GM12874 (cell line): ENCODE measurements at regions not wholly inside any gene's neighbourhood (a gene's known extent, or its start where the extent isn't known, plus 50 kb on each side); places are given as distances from the start of the nearest gene placed in this dataset.

Source experiments
- CTCF ChIP-seq: IDR thresholded peaks from 2 replicates; pipeline ENCODE4 v1.5.1; 2011; ENCODE audit warnings: low read depth, mild to moderate bottlenecking, control low read depth, low read length, moderate library complexity; ENCODE audit not compliant: insufficient read depth

GRCh38 chr7:16984375-16984774 lies 102.6 kb upstream of the AGR3 start:
- no peak for TF ChIP-seq CTCF

- TF ChIP-seq CTCF: no peak
Observed at GRCh38 chr7:16985621-16986020, 103.8 kb upstream of the AGR3 start.

GRCh38 chr7:16986755-16987154 lies 105.0 kb upstream of the AGR3 start:
- no peak for TF ChIP-seq CTCF

GRCh38 chr7:16989811-16990413 lies 108.1 kb upstream of the AGR3 start:
- no peak for TF ChIP-seq CTCF

- no peak for TF ChIP-seq CTCF
Observed at GRCh38 chr7:16991551-16991950, 109.8 kb upstream of the AGR3 start.

GRCh38 chr7:16993543-16993942 lies 111.8 kb upstream of the AGR3 start:
- no peak for TF ChIP-seq CTCF

- no peak for TF ChIP-seq CTCF
Observed at GRCh38 chr7:16998481-16999051, 116.8 kb upstream of the AGR3 start.
